ENCODE measurements at regions not wholly inside any gene's neighbourhood (a gene's known extent, or its start where the extent isn't known, plus 50 kb on each side); places are given as distances from the start of the nearest gene placed in this dataset.

- no peak for TF ChIP-seq CTCF (conservative IDR thresholded peaks at IDR 0.05; ENCODE audit: low read depth, low read length)
- no peak for TF ChIP-seq EZH2phosphoT487 (IDR thresholded peaks at IDR 0.05; ENCODE audit: borderline replicate concordance, low read length)
- TF ChIP-seq EZH2 (IDR thresholded peaks at IDR 0.05; ENCODE audit: low read length, unreplicated experiment), result no peak
Observed at GRCh38 chr3:95711789-95712188, 1102.6 kb upstream of the EPHA6 start.

Data from PC-3 (cell line).